Endothelial cell of umbilical vein (primary cell): ENCODE measurements at regions not wholly inside any gene's neighbourhood (a gene's known extent, or its start where the extent isn't known, plus 50 kb on each side); places are given as distances from the start of the nearest gene placed in this dataset.

Experiments
- BruUV-seq: library from RNA; stranded (reverse); fragments of 400-500 nt; replicated peaks from 2 replicates; lab custom pipeline; 2021; lab: Mats Ljungman, UMichigan
- CTCF ChIA-PET: fragments of 300-600, 350-600 bp; sonication (Branson Sonifier 250); formaldehyde crosslinking; loops from one replicate; lab custom pipeline; 2021; ENCODE audit warnings: antibody characterized with exemption, inconsistent platforms; lab: Charles Lee
- POLR2A ChIA-PET: fragments of 300-600, 350-600 bp; sonication (Branson Sonifier 250); formaldehyde crosslinking; loops from one replicate; lab custom pipeline; 2021; ENCODE audit warnings: antibody characterized with exemption, inconsistent platforms; lab: Charles Lee
- DNase-seq: peaks from one replicate; pipeline ENCODE4 v3.0.0-alpha.2; 2011; ENCODE audit warnings: low read depth, low spot score
- FAIRE-seq: peaks from 2 replicates; lab custom pipeline; 2011; peaks lifted over from hg19 to GRCh38; lab: Jason Lieb, UNC
- H2AFZ ChIP-seq: 2 replicates; pipeline ENCODE4 v1.6.0; 2012; ENCODE audit warnings: low read depth, low read length, control low read depth, inconsistent platforms
- H3K27ac ChIP-seq: 2 replicates; pipeline ENCODE4 v1.5.1; 2011; ENCODE audit warnings: low read depth, mild to moderate bottlenecking, control low read depth, low read length, moderate library complexity; ENCODE audit not compliant: insufficient read depth
- H3K27me3 ChIP-seq, 2 experiments: 2 replicates each; pipeline versions ENCODE4 v1.6.0 to v1.6.1; 2011; ENCODE audit warnings: low read length in 2 of 2, mixed read lengths in 1 of 2; ENCODE audit not compliant: control insufficient read depth in 2 of 2, insufficient read depth in 2 of 2
- H3K36me3 ChIP-seq, 2 experiments: 2 replicates in 1 of 2; 3 replicates in 1 of 2; pipeline ENCODE4 v1.5.1; 2011; ENCODE audit warnings: low read length in 2 of 2, mild to moderate bottlenecking in 1 of 2, moderate library complexity in 1 of 2; ENCODE audit not compliant: control insufficient read depth in 2 of 2, insufficient read depth in 2 of 2; ENCODE audit errors: extremely low read depth in 1 of 2
- H3K4me1 ChIP-seq: 3 replicates; pipeline ENCODE4 v1.5.1; 2011; ENCODE audit warnings: mild to moderate bottlenecking, low read length; ENCODE audit not compliant: control insufficient read depth, insufficient read depth; ENCODE audit errors: extremely low read depth
- H3K4me2 ChIP-seq: 2 replicates; pipeline ENCODE4 v1.6.1; 2011; ENCODE audit warnings: low read length, control low read depth, mixed read lengths; ENCODE audit not compliant: insufficient read depth
- H3K4me3 ChIP-seq, 3 experiments: fragments of 200-600 bp in 1 of 3; sonication (generic), shearing (Covaris generic) in 1 of 3; replicated peaks in 1 of 3; 2 replicates each; pipeline ENCODE4 v1.5.1; 2011 to 2016; ENCODE audit warnings: control low read depth in 3 of 3, low read length in 3 of 3, mild to moderate bottlenecking in 2 of 3, inconsistent platforms in 1 of 3, low read depth in 1 of 3, moderate library complexity in 1 of 3; ENCODE audit not compliant: insufficient read depth in 1 of 3
- H3K79me2 ChIP-seq: 2 replicates; pipeline ENCODE4 v1.6.0; 2012; ENCODE audit warnings: low read length, inconsistent platforms; ENCODE audit not compliant: control insufficient read depth, insufficient read depth
- H3K9ac ChIP-seq: replicated peaks from 2 replicates; pipeline ENCODE3; 2011; ENCODE audit warnings: low read length, control low read depth; ENCODE audit not compliant: insufficient read depth; ENCODE audit errors: extremely low read depth
- H3K9me1 ChIP-seq: replicated peaks from 3 replicates; pipeline ENCODE4 v1.6.0; 2011; ENCODE audit warnings: mild to moderate bottlenecking, low read length; ENCODE audit not compliant: control insufficient read depth, insufficient read depth; ENCODE audit errors: extremely low read depth
- H3K9me3 ChIP-seq: replicated peaks from 2 replicates; pipeline ENCODE4 v1.5.1; 2012; ENCODE audit warnings: low read length, inconsistent platforms; ENCODE audit not compliant: control insufficient read depth, insufficient read depth
- H4K20me1 ChIP-seq: replicated peaks from 2 replicates; pipeline ENCODE3; 2011; ENCODE audit warnings: mild to moderate bottlenecking, low read length; ENCODE audit not compliant: control insufficient read depth, insufficient read depth; ENCODE audit errors: extremely low read depth
- CTCF ChIP-seq, 2 donors: IDR thresholded peaks; 1 replicate in 1 of 2; 2 replicates in 1 of 2; pipeline ENCODE4 v1.5.1; 2011; ENCODE audit warnings: low read length in 2 of 2, mild to moderate bottlenecking in 2 of 2, moderate library complexity in 2 of 2, control low read depth in 1 of 2, inconsistent platforms in 1 of 2, low read depth in 1 of 2; ENCODE audit not compliant: insufficient read depth in 1 of 2; ENCODE audit errors: extremely low read depth in 1 of 2
- EZH2 ChIP-seq: IDR thresholded peaks from 2 replicates; pipeline ENCODE4 v1.6.1; 2012; ENCODE audit warnings: borderline replicate concordance, low read depth, mild to moderate bottlenecking, moderate library complexity, low read length, inconsistent platforms; ENCODE audit not compliant: severe bottlenecking
- FOS ChIP-seq: IDR thresholded peaks from 2 replicates; pipeline ENCODE4 v1.6.1; 2011; ENCODE audit warnings: mild to moderate bottlenecking, low read length, moderate library complexity, borderline replicate concordance; ENCODE audit not compliant: insufficient read depth
- GATA2 ChIP-seq: IDR thresholded peaks from 2 replicates; pipeline ENCODE4 v1.7.0; 2011; ENCODE audit warnings: low read depth, mild to moderate bottlenecking, moderate library complexity, mixed read lengths, low read length; ENCODE audit not compliant: insufficient read length, insufficient read depth
- JUN ChIP-seq: IDR thresholded peaks from 2 replicates; pipeline ENCODE4 v1.6.1; 2011; ENCODE audit warnings: borderline replicate concordance, low read depth; ENCODE audit not compliant: insufficient read length, insufficient read depth
- MYC ChIP-seq: IDR thresholded peaks from one replicate; pipeline ENCODE4 v1.6.1; 2011; ENCODE audit warnings: mild to moderate bottlenecking, low read depth, low read length
- POLR2A ChIP-seq: IDR thresholded peaks from 2 replicates; pipeline ENCODE4 v1.6.1; 2012; ENCODE audit warnings: low read depth, mild to moderate bottlenecking, control low read depth, low read length
- POLR2AphosphoS5 ChIP-seq: IDR thresholded peaks from 2 replicates; pipeline ENCODE4 v1.6.1; 2012; ENCODE audit warnings: low read depth, mild to moderate bottlenecking, control low read depth, low read length, moderate library complexity; ENCODE audit not compliant: insufficient read depth
- dilution Hi-C: fragments of 300-500 bp; cut with MboI; formaldehyde crosslinking; loops from one replicate; pipeline ENCODE4 v1.15.0; 2019; ENCODE audit warnings: low sequenced_read_pairs; ENCODE audit not compliant: extremely low pct_ligation_motif_present
- intact Hi-C: fragments of 100-400 bp; cut with micrococcal nuclease; formaldehyde crosslinking; loops from one replicate; pipeline ENCODE4 v1.10.0; 2022
- TF ChIP-seq, protein P1 (sequence below): IDR thresholded peaks from 2 replicates; pipeline ENCODE4 v1.6.1; 2011; ENCODE audit not compliant: insufficient read depth, insufficient read length

GRCh38 chr1:18052671-18053070, 54.9 kb upstream of the IGSF21 start:
- H3K27ac ChIP-seq, result no peak overlapping the region
- no peak for FAIRE-seq
- no peaks in the 10 kb centered on the region for H3K27me3 ChIP-seq
- dilution Hi-C loops (no loop called here), intact Hi-C loops (no loop called here)
- no TSS peak for BruUV-seq
- H3K4me2 ChIP-seq, result no peak overlapping the region
- no peak for DNase-seq
- no peaks in the 10 kb centered on the region for H3K9me3 ChIP-seq
- H4K20me1 ChIP-seq, result no peaks in the 10 kb centered on the region
- no peaks in the 10 kb centered on the region for H3K36me3 ChIP-seq
- H2AFZ ChIP-seq, result no peak overlapping the region
- H3K9ac ChIP-seq, result no peak overlapping the region
- no peaks in the 10 kb centered on the region for H3K9me1 ChIP-seq
- no peaks in the 10 kb centered on the region for H3K4me1 ChIP-seq
- no peak overlapping the region for H3K4me3 ChIP-seq
- TF ChIP-seq POLR2AphosphoS5, result no peak
- no peak for TF ChIP-seq JUN
- no peak for TF ChIP-seq CTCF (IDR thresholded peaks at IDR 0.05; ENCODE audit: extremely low read depth in 1 of 2, insufficient read depth in 1 of 2, low read depth in 1 of 2, low read length in 2 of 2)
- no peak for TF ChIP-seq POLR2A
- TF ChIP-seq EZH2, result no peak
- no peak for TF ChIP-seq FOS
- TF ChIP-seq, protein P1, sequence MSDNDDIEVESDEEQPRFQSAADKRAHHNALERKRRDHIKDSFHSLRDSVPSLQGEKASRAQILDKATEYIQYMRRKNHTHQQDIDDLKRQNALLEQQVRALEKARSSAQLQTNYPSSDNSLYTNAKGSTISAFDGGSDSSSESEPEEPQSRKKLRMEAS, result no peak
- no peak for TF ChIP-seq MYC
- no peak for TF ChIP-seq GATA2
- ChIA-PET POLR2A (no interaction called here), CTCF (no interaction called here)
- H3K79me2 ChIP-seq, result no peaks in the 10 kb centered on the region
